ENCODE measurements at regions not wholly inside any gene's neighbourhood (a gene's known extent, or its start where the extent isn't known, plus 50 kb on each side); places are given as distances from the start of the nearest gene placed in this dataset.
"Not testable (repeated sequence)": the region's sequence is repeated elsewhere in the genome, so short reads cannot be mapped to it uniquely, and the experiment has no call there.

- intact Hi-C loops (cut with DNase I; ENCODE audit: low total_unique reads): no loop called here
Measured at GRCh38 chr3:74149466-74149865, 465.0 kb downstream of the CNTN3 start.

GRCh38 chr3:74145277-74145676 lies 469.2 kb downstream of the CNTN3 start:
- Histone ChIP-seq H3K27ac (no peak overlapping the region), H3K4me1 (no peaks in the 10 kb centered on the region), H3K9me3 (no peaks in the 10 kb centered on the region), H3K27me3 (peaks cover 0 to 5% of the 10 kb centered on the region in 2 donors), H3K36me3 (no peaks in the 10 kb centered on the region), H3K4me3 (no peak overlapping the region)
- intact Hi-C loops (cut with DNase I; ENCODE audit: low total_unique reads): no loop called here
- no peak for TF ChIP-seq POLR2A (IDR thresholded peaks at IDR 0.05)
- TF ChIP-seq POLR2AphosphoS5 (IDR thresholded peaks at IDR 0.05): no peak
- TF ChIP-seq CTCF (IDR thresholded peaks at IDR 0.05): no peak
- DNase-seq (ENCODE audit: low spot score in 2 of 2): no peak

More at GRCh38 chr3:74149466-74149865, 465.0 kb downstream of the CNTN3 start:
- H3K4me1 ChIP-seq: no peaks in the 10 kb centered on the region
- no peak for TF ChIP-seq CTCF (IDR thresholded peaks at IDR 0.05)
- TF ChIP-seq POLR2A (IDR thresholded peaks at IDR 0.05): no peak
- no peak for TF ChIP-seq POLR2AphosphoS5 (IDR thresholded peaks at IDR 0.05)
- no peaks in the 10 kb centered on the region for H3K9me3 ChIP-seq
- no peaks in the 10 kb centered on the region for H3K36me3 ChIP-seq
- no peak overlapping the region for H3K27ac ChIP-seq
- H3K4me3 ChIP-seq: no peak overlapping the region
- peaks cover 0 to 1% of the 10 kb centered on the region in 2 donors for H3K27me3 ChIP-seq
- DNase-seq (ENCODE audit: low spot score in 2 of 2): no peak

DNA sequence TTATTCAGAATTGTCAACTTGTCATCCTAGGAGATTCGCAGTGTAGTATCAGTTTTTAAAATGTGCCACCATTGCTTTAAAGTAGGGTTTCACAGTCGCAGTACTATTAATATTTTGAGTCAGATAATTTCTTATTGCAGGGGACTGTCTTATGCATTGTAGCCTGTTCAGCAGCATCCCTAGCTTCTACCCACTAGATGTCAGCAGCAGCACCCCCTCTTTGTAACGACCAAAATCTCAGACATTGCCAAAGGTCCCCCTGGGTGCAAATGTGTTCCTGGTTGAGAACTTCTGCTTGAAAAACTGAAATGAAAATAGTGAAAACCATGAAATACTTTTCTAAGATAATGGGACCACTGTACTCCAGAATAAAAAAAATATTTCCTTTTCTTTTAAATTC lies 474.8 kb downstream of the CNTN3 start:
- Histone ChIP-seq H3K27ac (no peak overlapping the region), H3K9me3 (no peaks in the 10 kb centered on the region), H3K4me3 (no peak overlapping the region), H3K4me1 (no peaks in the 10 kb centered on the region), H3K27me3 (peaks cover 0 to 5% of the 10 kb centered on the region in 2 donors), H3K36me3 (no peaks in the 10 kb centered on the region)
- intact Hi-C loops (cut with DNase I; ENCODE audit: low total_unique reads): no loop called here
- DNase-seq (ENCODE audit: low spot score in 2 of 2): no peak
- TF ChIP-seq CTCF (IDR thresholded peaks at IDR 0.05) (no peak), POLR2A (IDR thresholded peaks at IDR 0.05) (no peak), POLR2AphosphoS5 (IDR thresholded peaks at IDR 0.05) (no peak)

- Histone ChIP-seq H3K27me3 (no peaks in the 10 kb centered on the region), H3K27ac (no peak overlapping the region), H3K9me3 (no peaks in the 10 kb centered on the region), H3K4me1 (no peaks in the 10 kb centered on the region), H3K36me3 (no peaks in the 10 kb centered on the region), H3K4me3 (no peak overlapping the region)
- no peak for DNase-seq (ENCODE audit: low spot score in 2 of 2)
- intact Hi-C loops (cut with DNase I; ENCODE audit: low total_unique reads): no loop called here
- no peak for TF ChIP-seq POLR2AphosphoS5 (IDR thresholded peaks at IDR 0.05)
- no peak for TF ChIP-seq POLR2A (IDR thresholded peaks at IDR 0.05)
Measured at GRCh38 chr3:74137790-74138189, 476.7 kb downstream of the CNTN3 start.

DNA sequence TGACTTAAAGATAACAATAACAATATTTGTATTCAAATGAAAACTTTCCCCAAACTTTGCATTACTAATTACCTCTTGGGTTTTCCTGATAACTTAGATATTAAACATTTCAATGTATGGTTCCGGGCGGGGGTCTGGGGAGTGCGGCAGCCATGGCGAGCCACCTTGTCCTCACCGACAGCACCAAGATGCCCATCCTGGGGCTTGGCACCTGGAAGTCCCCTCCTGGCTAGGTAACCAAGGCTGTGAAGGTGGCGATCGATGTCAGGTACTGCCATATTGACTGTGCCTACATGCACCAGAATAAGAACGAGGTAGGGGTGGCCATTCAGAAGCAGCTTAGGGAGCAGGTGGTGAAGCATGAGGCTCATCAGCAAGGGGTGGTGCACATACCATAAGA lies 478.7 kb downstream of the CNTN3 start:
- H3K9me3 ChIP-seq: peaks cover 0 to 4% of the 10 kb centered on the region in 2 donors
- DNase-seq (ENCODE audit: low spot score in 2 of 2): no peak
- no peaks in the 10 kb centered on the region for H3K4me1 ChIP-seq
- no peaks in the 10 kb centered on the region for H3K27me3 ChIP-seq
- no peak overlapping the region for H3K27ac ChIP-seq
- no peak overlapping the region for H3K4me3 ChIP-seq
- H3K36me3 ChIP-seq: no peaks in the 10 kb centered on the region
- intact Hi-C loops (cut with DNase I; ENCODE audit: low total_unique reads): no loop called here
- TF ChIP-seq CTCF (IDR thresholded peaks at IDR 0.05) (no peak), POLR2A (IDR thresholded peaks at IDR 0.05) (no peak), POLR2AphosphoS5 (IDR thresholded peaks at IDR 0.05) (no peak)

DNA sequence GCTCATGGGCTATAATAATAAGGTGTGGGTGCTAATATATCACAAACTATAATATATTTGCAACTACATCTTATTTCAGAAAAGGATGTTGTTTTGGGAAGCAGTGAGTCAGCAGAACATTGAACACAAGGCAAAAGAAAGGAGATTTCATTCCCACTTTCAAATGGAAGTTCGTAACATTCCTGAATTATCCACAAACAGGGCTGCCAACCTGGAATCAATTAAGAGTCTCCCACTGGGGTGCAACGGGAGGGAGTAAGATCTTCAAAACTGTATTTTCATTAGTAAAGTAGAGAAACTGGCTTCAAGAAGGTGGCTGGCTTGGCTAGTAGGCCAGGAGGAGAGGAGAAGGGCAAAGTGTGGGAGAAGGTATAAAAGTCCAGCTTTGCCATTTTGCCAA lies 479.6 kb downstream of the CNTN3 start:
- peaks cover 2 to 4% of the 10 kb centered on the region in 2 donors for H3K9me3 ChIP-seq
- H3K4me3 ChIP-seq: no peak overlapping the region
- intact Hi-C loops (cut with DNase I; ENCODE audit: low total_unique reads): no loop called here
- H3K36me3 ChIP-seq: no peaks in the 10 kb centered on the region
- H3K27me3 ChIP-seq: no peaks in the 10 kb centered on the region
- no peaks in the 10 kb centered on the region for H3K4me1 ChIP-seq
- no peak overlapping the region for H3K27ac ChIP-seq
- TF ChIP-seq POLR2A (IDR thresholded peaks at IDR 0.05) (no peak), CTCF (IDR thresholded peaks at IDR 0.05) (no peak), POLR2AphosphoS5 (IDR thresholded peaks at IDR 0.05) (no peak)
- DNase-seq (ENCODE audit: low spot score in 2 of 2): no peak

DNA sequence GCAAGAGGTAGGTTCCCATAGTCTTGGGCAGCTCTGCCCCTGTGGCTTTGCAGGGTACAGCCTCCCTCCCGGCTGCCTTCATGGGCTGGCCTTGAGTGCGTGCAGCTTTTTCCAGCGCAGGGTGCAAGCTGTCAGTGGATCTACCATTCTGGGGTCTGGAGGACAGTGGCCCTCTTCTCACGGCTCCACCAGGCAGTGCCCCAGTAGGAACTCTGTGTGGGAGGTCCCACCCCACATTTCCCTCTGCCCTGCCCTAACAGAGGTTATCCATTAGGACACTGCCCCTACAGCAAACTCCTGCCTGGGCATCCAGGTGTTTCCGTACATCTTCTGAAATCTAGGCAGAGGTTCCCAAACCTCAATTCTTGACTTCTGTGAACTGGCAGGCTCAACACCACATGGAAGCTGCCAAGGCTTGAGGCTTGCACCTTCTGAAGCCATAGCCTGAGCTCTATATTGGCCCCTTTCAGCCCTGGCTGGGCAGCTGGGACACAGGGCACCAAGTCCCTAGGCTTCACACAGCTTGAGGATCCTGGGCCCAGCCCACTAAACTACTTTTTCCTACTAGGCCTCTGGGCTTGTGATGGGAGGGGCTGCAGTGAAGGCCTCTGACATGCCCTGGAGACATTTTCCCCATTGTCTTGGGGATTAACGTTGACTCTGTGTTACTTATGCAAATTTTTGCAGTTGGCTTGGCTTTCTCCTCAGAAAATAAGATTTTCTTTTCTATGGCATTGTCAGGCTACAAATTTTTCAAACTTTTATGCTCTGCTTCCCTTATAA lies 482.7 kb downstream of the CNTN3 start:
- not testable (repeated sequence) for H3K27me3 ChIP-seq

More for the DNA sequence above, 482.7 kb downstream of the CNTN3 start:
- H3K36me3 ChIP-seq; intact Hi-C loops (cut with DNase I; ENCODE audit: low total_unique reads); H3K27ac ChIP-seq; H3K4me1 ChIP-seq; DNase-seq (ENCODE audit: low spot score in 2 of 2); H3K4me3 ChIP-seq; H3K9me3 ChIP-seq: not testable (repeated sequence)

Data from breast epithelium (tissue), 4 donors.